Activated CD8-positive, alpha-beta memory T cell treated with anti-CD3 and anti-CD28 coated beads for 24 hours (primary cell): ENCODE measurements at regions not wholly inside any gene's neighbourhood (a gene's known extent, or its start where the extent isn't known, plus 50 kb on each side); places are given as distances from the start of the nearest gene placed in this dataset.
"Not testable (repeated sequence)": the region's sequence is repeated elsewhere in the genome, so short reads cannot be mapped to it uniquely, and the experiment has no call there.

Experiments
- DNase-seq: peaks from one replicate; pipeline ENCODE4 v3.0.0-alpha.2; 2020

DNA sequence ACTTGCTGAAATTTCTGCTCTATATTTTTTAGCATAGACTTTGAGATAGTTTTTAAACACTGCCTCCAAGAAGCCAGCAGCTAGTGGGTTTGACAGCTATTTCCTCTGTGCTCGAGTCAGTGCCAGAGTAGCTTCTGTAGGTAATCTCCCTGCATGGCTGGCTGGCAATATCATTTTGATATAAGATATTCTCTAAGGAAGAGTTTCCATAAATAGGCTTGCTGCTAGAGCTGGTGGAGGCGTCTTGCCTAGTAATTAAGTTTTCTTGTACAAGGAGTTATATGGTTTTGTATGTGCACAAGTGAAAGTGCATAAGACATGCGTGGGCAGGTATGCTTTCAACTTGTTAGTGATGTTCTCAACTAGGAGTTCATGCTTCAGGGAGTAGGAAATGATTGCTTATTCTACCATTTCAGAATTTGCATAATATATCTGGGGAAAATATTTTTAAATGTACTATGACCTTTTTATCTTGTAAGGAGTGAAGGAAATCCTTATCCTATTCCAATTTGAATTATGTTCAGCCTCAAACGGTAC lies 74.1 kb upstream of the CCL21 start:
- DNase-seq = no peak

GRCh38 chr9:34782372-34782771 lies 72.4 kb upstream of the CCL21 start:
- DNase-seq = no peak

DNA sequence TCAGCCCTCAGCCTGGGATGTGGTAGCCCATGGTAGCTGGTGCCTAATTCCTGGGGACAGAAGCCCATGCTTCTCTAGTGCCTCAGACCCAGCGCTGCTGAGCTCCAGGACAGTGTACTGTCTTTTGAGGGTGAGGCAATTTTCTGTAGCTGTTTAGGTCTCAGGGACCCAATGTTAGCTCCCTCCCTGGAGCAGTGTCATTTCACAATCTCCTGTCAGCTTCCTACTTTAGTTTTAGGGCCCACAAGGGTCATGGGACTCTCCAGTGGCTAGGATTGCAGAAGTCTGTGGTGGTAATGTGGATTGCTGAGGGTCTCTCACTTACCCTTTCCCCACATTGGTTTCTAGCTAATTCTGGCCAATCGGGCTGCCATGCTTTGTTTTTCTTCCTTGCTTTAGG lies 67.7 kb upstream of the CCL21 start:
- DNase-seq = no peak

- DNase-seq = no peak
These were observed 64.0 kb upstream of the CCL21 start for GRCh38 chr9:34773955-34774354.

DNA sequence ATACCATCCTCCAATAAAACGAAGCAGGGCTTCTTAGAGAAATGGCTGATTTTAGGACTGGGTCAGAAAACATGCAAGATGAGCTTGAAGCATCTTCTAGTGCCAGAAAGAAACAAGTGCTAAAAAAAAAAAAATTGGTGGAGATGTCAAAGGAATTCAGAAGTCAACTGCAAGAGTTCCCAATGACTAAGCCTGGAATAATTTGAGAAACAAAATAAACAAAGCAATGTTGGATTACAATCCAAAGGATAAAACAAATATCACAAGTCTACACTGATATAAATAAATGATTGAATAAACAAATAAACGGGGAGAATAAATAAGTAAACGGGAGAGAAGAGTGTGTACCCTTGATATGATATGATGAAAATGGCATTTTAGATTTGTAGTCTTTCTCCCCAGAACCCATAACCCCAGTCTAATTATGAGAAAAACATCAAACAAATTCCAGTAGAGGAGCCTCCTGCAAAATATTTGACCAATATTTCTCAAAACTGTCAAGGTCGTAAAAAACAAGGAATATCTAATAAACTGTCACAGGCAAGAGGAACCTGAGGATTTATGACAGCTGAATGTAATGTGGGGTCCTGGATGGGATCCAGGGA lies 63.5 kb upstream of the CCL21 start:
- no peak for DNase-seq

- DNase-seq = no peak
These were observed 61.1 kb upstream of the CCL21 start for GRCh38 chr9:34771007-34771406.

DNA sequence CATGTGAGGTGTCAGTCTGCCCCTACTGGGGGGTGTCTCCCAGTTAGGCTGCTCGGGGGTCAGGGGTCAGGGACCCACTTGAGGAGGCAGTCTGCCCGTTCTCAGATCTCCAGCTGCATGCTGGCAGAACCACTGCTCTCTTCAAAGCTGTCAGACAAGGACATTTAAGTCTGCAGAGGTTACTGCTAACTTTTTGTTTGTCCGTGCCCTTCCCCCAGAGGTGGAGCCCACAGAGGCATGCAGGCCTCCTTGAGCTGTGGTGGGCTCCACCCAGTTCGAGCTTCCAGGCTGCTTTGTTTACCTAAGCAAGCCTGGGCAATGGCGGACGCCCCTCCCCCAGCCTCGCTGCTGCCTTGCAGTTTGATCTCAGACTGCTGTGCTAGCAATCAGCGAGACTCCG lies 57.2 kb upstream of the CCL21 start:
- not testable (repeated sequence) for DNase-seq

- DNase-seq = peak; percentile 71
These were observed 50.5 kb upstream of the CCL21 start for GRCh38 chr9:34760196-34761040.
